ENCODE measurements at regions not wholly inside any gene's neighbourhood (a gene's known extent, or its start where the extent isn't known, plus 50 kb on each side); places are given as distances from the start of the nearest gene placed in this dataset.
"Not testable (repeated sequence)": the region's sequence is repeated elsewhere in the genome, so short reads cannot be mapped to it uniquely, and the experiment has no call there.

DNA sequence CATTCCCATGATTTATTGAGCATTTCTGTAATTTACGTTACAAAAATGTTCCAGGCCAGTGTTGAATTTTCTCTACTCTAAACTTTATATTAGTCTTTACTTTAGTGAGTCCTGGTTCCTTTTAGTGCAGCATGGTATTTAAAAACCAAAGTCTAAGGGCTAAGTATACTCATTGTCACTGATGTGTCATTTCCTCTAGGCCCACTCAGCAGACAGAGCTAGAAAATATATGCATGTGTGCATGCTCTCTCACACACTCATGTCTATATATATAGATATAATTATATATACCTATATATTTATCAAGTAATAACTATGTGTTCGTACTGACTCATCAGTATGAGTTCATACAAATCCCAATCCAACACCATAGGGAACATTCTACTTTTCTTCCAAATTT is 132.5 kb upstream of the SLC8A1 start:
- DNase-seq: no peak

DNA sequence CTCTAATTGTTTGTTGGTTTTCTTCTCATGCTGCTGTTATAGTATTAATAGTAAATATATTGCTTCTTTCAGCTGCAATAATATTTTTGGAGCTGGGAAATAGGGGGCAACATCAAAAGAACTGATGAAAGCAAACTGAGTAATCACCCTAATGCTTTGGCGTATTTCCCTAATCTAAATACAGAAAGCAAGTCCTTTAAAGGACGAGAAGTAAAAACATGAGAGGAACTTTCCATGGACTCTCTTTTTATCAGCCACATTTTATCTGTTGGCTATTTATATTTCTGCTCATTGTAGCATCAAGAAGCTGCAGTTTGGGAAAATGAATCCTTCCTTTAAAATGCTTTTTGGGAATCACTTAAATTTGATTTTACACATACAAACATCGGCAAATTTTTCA is 139.9 kb upstream of the SLC8A1 start:
- no peak for DNase-seq

DNA sequence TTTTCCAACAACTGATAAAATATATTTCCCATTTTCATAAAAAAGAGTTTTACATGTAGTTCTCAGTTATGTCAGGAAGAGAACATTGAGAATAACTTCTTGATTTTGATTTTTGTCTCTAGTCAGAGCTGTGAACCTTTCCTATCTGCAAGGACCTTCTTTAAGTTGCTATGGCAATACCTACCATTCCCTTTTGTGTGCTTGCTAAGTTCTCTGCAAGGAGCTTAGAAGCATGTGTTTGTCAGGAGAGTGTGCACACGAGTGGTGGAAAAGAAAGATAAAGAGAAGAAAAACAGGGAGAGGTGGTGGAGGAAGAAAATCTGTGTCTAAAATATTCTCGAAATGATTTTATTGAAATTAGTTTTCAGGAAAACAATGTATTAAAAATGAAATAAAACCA is 140.3 kb upstream of the SLC8A1 start:
- DNase-seq: no peak

DNA sequence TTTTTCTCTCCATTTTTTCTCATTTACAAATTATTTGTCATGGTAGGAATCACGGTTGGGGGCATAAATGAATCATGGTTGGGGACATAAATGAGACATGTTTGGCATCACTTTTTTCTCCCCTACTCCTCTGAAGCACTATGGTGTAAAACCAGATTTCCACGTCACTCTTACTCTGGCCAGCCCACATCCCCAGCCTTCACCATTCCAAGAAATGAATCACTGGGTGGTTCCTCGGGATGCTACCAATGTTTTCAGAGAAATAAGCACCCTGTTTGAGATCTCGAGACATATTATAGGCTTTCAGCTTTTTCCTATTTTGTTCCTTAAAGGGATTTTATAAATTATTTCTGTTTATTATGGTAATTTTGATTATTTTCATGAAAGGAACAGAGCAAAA is 155.0 kb upstream of the SLC8A1 start:
- no peak for DNase-seq

DNA sequence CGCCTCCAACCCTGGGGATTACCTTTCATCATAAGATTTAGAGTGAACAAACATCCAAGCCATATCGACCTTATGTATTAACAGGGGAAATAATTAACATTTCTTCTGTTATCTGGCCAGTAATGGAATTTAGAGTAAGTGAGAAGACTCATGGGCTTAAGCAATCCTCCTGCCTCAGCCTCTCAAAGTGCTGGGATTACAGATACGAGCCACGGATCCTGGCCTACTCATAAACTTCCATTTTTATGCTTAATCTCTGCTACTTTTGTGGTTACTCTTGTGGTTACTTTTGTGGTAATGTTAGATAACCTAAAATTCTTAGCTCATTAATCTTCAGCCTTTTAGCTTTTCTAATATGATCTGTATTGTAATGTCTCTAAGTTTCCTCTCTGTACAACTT is 159.3 kb upstream of the SLC8A1 start:
- DNase-seq: no peak

DNA sequence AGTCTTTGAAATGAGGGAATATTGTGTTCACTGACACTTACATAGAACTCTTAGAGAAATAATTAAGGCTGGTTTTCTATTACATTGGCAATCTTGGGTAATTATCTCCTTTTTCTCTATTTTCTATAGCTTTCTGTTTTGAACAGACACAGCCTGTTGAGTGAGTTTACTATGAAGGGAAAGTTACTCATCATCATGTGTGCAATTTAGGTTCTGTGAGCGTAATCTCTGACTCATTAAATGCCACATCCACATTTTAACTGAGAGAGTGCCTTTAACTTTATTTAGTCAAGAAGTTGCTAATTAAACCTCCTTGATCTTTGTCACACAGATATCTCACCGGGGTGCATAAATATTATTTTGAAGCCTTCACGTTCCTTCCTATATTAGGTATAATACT is 174.0 kb upstream of the SLC8A1 start:
- DNase-seq: no peak

DNA sequence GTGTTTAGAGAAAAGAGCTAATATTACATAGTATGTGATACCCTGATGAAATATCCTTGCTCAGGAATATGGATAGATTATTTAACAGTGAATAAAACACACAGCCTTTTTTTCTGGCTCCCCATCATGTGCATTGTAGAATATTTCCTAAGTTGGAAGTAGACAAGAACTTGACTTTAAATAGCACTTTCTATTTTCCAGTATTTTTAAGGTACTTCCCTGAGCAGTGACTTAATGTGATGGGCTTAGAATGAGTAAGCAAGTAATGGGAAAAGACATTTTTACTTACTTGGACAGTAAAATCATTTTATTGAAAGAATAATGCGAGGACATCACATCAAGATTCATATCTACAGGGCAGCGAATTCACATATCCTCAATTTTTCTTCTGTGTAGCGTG is 176.7 kb upstream of the SLC8A1 start:
- no peak for DNase-seq

DNA sequence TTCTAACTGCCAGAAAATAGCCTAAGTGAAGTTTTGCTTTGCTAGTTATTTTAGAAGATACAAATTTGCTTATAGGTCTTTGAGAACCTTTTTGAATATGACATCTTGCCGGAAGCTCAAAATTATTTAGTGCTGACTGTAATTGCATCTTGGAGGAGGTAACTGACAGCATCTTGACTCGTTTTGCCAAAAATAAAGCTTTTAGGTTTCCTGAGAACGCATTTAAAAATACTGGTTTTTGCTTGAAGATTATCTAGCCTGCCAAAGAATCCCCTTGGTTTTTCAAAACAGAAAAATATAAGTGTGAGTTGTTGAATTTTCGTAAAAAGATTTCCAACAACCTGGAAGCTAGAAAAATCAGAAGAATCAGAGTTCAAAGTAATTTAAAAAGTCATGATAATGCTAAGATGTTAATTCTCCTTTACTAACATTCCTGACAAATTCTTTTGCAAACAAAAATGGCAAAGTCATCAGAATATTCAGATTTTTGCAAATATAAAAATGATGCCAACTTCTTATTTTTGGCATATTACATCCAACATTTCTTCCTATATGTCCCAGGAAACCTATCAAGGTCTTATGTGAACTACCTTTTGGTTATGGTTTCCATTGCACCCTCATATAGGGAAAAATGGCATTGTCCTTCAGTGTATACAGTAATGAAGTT is 178.0 kb upstream of the SLC8A1 start:
- DNase-seq: no peak

DNA sequence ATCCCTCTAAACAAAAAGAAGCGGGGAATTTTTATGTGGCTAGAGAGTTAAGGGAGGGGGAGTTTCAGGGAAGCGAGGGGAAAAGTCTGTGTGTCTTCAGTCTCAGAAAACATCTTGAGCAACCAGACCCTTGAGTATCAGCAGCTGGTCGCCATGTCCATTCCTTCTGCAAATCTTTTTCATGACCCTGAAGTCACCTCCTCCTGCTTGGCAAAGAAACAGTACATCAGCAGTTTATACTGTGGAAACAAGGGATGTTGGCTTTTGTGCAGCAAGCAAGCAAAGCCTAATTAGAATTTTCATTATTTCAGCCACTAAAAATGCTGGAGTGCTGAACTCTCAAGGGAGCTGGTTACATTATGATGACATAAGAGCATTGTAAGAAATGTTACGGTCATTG is 187.4 kb upstream of the SLC8A1 start:
- no peak for DNase-seq

DNA sequence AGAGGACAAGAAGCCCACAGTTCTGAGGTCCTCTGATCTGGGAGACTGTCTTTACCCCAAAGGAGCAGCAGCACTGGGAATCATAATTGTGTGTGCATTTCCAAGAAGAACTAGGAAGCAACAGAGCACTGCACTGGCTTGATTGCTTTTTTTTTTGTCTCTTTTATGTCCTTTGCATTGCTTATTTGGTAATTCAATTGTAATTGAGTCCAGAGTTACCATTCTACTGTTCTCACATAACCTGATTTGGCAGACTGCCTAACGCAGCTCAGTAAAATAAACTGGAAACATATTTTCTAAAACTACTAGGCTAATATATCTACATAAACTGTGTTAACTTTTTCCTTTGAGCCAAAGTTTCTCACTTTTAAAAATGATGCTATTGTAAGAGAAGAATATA is 190.3 kb upstream of the SLC8A1 start:
- DNase-seq: no peak

DNA sequence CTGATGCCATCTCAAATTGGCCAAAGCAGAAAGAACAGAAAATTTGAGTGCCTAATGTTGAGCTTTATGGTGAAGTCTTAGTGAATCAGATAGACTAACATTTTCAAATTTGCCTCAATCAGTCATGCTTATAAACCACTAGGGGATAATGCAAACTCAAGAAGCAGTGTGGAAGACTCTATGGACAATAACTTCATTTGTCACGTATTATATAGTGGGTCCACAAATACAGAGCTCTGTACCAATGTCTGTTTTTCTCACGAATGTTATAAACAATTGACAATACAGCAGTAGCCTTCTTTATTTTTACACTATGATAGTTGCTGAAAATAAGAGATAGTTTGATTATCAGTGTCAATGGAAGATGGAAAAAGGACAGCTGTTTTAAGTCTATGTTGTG is 190.8 kb upstream of the SLC8A1 start:
- no peak for DNase-seq

DNA sequence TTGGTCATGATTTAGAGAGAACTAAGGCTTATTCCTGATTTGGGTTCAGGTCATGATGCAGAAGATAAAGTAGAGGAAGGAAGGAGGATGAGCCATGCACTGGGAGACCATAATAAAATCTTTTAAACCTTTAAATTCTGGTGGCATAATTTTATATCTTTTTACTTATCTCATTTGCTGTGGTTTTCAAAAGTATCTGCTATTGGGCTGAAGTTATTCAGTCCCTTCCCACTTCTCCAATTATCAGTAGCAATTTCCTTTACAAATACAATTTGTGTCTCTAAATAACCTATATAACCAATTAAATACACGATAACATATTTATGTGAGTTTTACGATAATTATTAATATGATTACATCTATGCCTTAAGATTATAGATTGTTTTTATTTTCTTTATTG is 194.8 kb upstream of the SLC8A1 start:
- no peak for DNase-seq

DNA sequence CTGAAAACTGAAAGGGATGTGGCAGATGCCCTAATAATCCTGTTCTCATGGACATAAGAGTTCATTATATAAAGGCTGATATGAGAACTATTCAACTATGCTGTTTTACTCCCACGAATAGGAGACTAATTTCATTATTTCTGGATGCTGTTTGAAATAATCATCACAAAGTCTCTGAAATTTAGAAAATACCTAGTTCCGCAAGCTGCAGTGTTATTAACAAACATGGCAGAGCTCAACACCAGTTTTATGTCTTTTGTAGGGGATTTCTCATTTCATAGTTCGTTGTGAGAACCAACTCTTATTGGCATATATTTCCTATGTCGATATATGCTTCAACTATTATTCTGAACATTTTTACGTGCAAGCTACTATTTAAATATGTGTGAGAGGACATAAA is 200.3 kb upstream of the SLC8A1 start:
- no peak for DNase-seq

DNA sequence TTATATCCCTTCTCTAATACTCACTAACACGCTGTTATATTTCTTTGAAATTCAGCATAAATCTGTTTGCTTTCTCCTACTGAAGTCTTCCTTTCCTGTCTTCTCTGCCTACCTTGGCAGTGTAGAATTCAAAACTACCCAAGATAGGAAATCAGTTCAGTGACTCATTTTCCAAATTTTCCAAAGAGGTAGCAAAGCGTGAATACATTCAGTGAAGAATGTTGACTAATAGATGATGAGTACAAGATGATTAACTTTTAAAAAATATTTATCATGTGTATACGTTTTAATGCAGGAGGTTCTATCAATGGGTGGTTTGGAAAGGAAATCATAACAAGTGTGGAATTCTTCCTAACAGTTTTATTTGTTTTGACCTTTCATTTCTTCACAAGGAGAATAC is 201.9 kb upstream of the SLC8A1 start:
- DNase-seq: no peak

DNA sequence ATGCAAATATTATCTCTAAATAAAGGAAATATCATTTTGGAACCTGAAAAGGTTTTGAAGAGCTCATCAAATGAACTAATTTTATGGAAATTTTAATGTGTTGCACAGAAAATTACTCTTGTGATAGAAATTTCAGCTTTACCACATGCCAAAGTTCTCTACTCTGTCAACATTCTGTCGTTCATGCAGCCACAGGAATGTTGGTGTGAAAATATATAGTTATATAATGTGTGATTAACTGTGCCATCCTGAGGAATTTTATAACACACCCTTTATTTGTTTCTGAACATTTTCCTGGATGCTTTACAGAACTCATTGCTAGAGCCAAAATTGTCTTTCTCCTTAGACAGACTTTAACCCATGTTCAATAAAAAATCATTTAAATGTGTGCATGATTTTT is 202.5 kb upstream of the SLC8A1 start:
- DNase-seq: no peak

DNA sequence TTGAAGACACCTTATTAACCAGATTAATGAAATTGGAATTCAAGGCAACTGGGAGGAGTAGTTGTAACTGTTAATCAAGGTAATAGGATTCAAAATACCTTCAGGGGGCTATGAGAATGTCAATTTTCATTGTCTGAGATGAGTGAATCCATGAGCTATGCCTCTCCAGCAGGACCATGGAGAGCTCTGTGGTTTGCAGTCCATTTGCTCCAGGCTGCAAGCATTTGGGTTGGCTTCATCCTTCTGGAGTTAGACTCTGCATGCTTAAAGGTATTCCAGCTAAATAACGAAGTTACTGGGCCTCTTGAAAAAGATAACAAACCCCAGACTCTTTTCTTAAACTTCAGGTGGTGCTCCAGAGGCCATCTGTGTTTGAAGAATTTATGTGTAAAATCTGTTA is 207.1 kb upstream of the SLC8A1 start:
- DNase-seq: no peak

DNA sequence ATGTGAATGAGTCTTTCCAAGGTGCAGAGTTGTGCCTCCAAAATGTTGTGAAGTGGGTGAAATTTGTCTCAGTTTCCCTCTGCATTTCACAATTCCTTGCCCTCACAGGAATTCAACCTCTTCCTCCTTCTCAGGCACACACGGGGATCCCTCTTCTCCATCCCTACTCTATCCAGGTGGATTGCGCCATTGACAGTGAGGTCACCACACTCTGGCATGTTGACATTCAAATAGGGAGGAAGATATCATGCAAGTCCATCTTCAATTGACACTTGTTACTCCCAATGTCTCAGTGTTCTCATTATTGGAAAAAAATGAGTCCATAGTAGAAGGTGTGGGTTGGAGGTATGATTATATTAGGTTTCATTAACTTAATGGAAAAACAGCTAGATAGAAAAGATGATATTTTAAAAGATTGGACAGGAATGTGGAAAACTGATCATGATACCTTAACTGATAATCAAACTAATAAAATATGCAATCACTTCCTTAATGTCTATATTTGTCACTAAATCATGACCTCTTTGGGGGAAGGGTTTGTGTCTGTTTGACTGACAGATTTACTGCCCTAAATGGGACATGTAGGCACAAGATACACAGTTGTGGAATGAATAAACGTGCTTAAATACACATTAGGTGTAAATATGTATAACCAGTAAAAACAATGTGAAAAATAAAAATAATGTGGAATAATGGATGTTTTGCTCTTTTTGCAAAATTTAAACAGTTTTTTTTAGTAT is 213.8 kb upstream of the SLC8A1 start:
- DNase-seq: no peak

DNA sequence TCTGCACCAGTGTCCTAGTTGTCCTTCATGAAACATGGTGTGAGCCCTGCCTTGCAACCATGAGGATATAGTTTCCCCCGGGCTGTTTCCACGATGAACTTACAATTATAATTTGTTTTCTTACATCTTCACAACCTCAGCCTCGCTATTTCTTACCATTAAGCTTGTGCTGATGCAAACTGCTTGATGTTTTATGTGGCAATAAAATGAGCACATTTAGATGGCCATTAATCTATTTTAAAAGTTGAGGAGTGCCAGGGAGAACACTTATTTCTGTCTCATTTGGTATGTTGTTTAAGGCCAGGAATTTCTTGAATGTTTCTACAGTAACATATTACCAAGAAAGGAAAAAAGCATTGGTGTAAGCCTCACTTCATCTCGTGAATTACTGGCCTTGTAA is 214.5 kb upstream of the SLC8A1 start:
- no peak for DNase-seq

DNA sequence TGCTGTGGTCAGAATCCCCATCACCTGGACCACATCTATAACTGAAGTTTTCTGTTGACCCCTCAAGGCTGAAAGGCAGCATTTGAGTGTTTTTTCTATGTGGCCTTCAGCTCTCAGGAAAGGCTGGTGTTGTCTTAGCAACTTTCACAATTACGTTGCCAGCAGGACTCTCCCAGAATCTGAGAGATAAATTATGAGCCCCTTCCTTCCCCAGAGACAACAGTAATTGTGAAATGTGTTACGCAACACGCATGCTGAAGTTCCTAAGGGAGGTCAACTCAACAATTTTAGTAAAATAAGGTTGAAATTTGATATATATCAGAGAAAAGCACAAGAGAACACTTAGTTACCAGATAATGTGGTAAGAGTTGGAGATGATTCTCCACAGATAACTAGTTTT is 216.5 kb upstream of the SLC8A1 start:
- no peak for DNase-seq

DNA sequence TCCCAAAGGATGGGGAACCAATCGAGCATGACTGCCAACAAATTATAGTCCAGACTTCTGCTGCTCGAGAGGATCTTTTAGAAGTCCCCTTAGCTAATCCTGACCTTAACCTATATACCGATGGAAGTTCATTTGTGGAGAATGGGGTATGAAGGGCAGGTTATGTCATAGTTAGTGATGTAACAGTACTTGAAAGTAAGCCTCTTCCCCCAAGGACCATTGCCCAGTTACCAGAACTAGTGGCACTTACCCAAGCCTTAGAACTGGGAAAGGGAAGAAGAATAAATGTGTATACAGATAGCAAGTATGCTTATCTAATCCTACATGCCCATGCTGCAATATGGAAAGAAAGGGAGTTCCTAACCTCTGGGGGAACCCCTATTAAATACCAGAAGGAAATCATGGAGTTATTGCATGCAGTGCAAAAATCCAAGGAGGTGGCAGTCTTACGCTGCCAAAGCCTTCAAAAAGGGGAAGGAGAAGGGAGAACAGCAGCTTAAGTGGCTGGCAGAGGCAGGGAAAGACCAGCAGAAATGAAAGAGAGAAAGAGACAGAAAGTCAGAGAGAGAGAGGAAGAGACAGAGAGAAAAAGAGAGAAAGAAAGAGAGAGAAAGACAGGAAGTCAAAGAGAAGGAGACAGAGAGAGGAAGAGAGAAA is 224.4 kb upstream of the SLC8A1 start:
- not testable (repeated sequence) for DNase-seq

DNA sequence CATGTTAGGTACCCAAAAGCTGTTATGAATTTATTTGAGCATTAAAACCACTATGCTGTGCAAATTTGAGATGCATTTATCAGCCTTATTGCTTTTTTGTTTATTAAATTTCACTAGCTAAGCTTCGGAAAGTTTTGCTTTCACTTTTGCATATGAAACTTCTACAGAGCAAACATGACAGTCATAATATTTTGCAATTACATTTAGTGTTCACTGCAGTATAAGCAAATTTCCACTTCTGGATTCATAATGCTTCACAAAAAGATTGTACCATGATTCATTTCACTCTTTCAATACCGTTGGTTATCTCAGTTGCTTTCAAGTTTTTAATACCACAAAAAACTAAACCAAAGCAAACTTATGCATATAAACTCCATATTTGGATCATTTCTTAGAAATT is 228.7 kb upstream of the SLC8A1 start:
- DNase-seq: no peak

DNA sequence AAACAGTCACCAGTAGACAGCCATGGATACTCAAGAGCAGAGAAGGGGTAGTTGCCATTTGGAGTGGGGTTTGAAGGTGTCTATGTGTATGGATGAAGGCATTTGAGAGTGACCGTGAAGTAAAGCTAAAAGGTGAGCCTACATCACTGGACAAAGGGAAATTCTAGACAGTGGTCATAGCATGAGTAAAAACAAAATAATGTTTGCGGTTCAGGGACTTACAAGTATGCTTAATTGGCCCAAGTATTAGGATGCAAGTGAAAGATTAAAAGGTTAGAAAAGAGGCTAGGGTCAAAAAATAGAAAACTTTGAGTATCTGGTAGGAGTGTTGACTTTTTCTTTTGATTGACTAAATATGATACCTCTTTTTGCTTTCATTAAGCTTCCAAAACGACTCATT is 238.1 kb upstream of the SLC8A1 start:
- no peak for DNase-seq

DNA sequence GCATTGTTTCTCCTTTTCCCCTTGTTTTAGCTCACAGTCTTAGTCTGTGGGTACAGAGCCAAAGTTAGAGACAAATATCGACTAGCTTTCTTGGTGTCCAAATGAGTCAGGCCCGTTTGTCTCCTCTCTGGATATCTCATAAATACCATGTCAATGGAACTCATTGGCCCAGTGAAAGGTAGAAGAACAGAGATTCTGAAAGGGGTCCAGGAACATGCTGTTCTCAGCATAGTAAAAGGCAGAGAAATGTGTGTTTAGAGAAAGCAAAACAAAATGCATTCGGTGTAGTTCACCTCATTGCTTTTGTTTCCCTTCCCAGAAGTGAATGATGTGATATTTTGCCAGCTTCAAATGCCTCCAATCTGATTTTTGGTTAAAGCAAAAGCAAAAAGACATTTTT is 238.6 kb upstream of the SLC8A1 start:
- no peak for DNase-seq

DNA sequence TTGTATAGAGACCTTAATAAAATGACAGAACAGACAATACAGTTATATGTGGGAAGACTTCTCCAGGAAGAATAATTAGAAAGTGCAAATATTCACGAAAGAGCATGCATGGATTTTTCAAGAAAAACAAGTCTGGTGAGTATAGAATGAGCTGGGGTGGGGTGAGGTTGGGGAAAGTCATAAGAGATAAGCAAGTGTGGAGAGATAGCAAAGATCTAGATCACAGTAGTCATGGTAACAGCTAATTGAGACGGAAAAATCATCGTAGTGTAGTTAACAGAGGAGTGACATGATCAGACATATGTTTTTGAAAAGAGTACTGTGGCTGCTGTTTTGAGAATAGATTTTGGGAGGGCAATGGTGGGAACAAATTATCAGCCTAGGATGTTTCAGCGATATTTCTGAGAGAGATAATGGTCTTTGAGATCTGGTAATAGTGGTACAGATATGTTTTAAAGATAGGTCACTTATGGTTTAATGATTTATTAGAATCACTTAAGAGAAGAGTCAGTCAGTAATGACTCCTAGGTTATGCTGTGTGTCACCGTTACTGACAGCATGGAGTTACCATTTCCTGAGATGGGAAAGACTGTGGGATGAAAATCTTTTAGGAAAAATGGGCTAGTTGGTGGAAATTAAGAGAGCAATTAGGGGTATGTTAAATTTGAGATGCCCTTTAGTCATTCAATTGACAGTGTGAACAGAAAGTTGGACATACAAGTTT is 248.5 kb upstream of the SLC8A1 start:
- DNase-seq: no peak
